ENCODE measurements at regions not wholly inside any gene's neighbourhood (a gene's known extent, or its start where the extent isn't known, plus 50 kb on each side); places are given as distances from the start of the nearest gene placed in this dataset.
A peak's percentile ranks its signal among the peaks of the same experiment; 100 is the strongest.

DNA sequence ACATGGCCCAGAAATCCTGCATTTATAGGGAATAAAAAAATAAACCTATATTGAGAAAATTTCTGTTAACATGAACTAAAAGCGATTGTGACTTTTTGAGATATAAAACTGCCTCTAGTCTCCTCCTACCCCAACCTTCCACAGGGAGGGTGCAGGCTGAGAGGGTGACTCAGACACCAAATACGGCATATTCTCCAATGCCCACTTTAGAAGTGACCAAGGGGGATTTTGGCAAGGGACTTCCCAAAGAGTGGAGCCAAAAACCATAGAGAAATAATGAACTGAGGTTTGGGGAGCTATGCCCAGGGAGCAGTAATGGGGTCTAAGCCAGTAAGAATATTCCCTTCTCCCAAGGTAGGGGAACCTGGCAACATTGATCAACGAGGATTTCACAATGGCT, 124.9 kb upstream of the ZC3H12C start:
- H3K4me3 ChIP-seq (ENCODE audit: low read depth, low read length), result no peak overlapping the region
- no peak for TF ChIP-seq CTCF (IDR thresholded peaks at IDR 0.05; ENCODE audit: insufficient read depth, low read depth, low read length)
- no peak for DNase-seq (ENCODE audit: low read depth)

GRCh38 chr11:109968781-109969180, 124.4 kb upstream of the ZC3H12C start:
- no peak overlapping the region for H3K4me3 ChIP-seq (ENCODE audit: low read depth, low read length)
- TF ChIP-seq CTCF (IDR thresholded peaks at IDR 0.05; ENCODE audit: insufficient read depth, low read depth, low read length), result no peak
- no peak for DNase-seq (ENCODE audit: low read depth)

DNA sequence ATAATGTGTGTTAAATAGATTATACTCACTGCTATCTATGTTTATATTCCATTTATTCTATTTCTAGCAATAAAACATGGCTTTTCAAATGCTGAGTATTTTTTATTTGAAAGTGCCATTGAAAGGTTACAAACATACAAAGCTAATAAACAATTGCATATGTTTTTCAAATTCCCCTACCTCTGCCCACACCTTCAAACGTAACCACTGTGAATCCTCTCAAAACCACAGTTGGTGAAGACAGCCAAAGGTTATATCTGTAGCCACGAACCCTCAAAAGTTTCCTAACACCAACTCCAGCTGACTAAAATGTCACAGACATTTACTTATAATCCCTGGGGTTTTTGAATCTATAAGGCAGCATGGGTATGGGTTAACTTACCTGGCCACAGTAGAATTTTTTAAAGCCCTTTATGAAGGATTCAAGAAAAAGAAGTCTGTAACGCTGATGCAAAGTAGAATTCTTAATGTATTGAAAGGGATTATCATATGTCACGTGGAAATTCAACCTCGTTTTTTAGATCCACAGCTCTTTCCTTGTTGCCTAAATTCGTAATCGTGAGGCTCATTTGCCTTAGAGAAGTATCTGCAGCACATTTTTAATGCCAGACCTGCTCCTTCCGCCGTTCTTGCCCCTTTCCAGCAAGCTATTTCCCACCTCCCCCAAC, 122.5 kb upstream of the ZC3H12C start:
- no peak for DNase-seq (ENCODE audit: low read depth)
- no peak overlapping the region for H3K4me3 ChIP-seq (ENCODE audit: low read depth, low read length)
- TF ChIP-seq CTCF (IDR thresholded peaks at IDR 0.05; ENCODE audit: insufficient read depth, low read depth, low read length), result no peak

DNA sequence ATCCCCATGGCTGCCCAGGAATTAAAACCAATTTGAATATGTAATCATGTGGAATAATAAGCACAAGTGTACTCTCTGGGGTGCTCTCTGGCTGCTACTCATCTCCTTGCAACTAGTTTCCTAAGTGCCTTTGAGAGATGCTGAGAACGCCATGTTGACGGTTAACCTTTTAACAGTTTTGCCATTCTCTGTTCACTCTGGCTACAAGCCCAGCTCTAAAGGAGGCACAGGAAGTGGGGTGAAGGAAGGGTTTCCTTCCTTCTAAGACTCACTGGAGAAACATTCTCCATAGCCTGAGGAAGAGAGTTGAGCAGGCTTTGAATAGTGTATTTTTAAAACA, 122.0 kb upstream of the ZC3H12C start:
- TF ChIP-seq CTCF (IDR thresholded peaks at IDR 0.05; ENCODE audit: insufficient read depth, low read depth, low read length), result no peak
- no peak overlapping the region for H3K4me3 ChIP-seq (ENCODE audit: low read depth, low read length)
- peak; percentile 59 for DNase-seq (ENCODE audit: low read depth)

DNA sequence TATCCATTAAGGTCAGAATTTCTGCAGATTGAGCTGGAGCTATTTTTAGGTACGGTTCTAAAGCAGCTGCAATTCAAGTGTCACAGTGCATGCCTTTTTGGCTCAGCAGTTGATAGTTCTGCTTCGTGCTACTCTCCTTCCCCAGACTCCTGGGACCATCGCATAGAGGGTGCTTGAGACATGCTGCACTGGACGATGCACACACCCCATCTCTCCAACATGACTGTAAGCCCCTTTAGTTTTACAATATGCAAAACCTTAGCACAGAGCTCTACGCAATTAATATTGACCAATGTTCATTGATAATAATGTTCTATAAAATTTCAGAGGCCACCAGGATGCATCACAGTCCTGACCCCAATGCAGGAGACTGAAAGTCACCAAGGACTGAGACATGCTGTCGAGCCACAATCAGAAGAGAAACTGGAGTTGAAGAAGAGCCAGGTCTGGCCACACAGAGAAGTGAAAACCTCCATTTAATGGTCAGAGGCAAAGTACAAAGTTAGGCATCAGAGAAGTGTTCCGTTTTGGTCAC, 120.9 kb upstream of the ZC3H12C start:
- no peak overlapping the region for H3K4me3 ChIP-seq (ENCODE audit: low read depth, low read length)
- no peak for TF ChIP-seq CTCF (IDR thresholded peaks at IDR 0.05; ENCODE audit: insufficient read depth, low read depth, low read length)
- DNase-seq (ENCODE audit: low read depth), result no peak

- DNase-seq (ENCODE audit: low read depth), result no peak
- H3K4me3 ChIP-seq (ENCODE audit: low read depth, low read length), result no peak overlapping the region
- TF ChIP-seq CTCF (IDR thresholded peaks at IDR 0.05; ENCODE audit: insufficient read depth, low read depth, low read length), result no peak
Observed at GRCh38 chr11:109972939-109973338, 120.3 kb upstream of the ZC3H12C start.

DNA sequence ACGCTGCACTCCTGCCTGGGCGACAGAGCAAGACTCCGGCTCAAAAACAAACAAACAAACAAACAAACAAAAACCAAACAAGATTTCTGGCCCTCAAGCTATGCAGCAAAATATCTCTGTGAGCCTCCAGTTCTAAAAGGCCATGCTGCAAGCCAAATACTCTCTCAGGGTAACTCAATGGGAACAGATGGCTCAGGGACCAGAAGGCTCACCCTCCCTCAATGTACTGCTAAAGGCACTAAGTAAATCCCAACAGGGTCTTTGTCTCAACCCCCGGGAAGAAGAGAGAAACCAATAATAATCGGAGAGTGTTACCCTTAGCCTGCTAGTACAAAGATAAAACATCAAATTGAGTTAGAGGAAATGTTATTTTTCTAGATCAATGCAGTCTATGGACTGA, 119.7 kb upstream of the ZC3H12C start:
- DNase-seq (ENCODE audit: low read depth), result no peak

More for the DNA sequence above, 119.7 kb upstream of the ZC3H12C start:
- no peak overlapping the region for H3K4me3 ChIP-seq (ENCODE audit: low read depth, low read length)
- TF ChIP-seq CTCF (IDR thresholded peaks at IDR 0.05; ENCODE audit: insufficient read depth, low read depth, low read length), result no peak

Data from fibroblast of villous mesenchyme (primary cell).